T47D (cell line): ENCODE measurements at regions not wholly inside any gene's neighbourhood (a gene's known extent, or its start where the extent isn't known, plus 50 kb on each side); places are given as distances from the start of the nearest gene placed in this dataset.

ENCODE experiments used
- DNase-seq, 2 experiments: peaks; one replicate each; pipeline versions ENCODE4 v3.0.0 to v3.0.0-alpha.2; 2011 to 2012; ENCODE audit warnings: low read depth in 1 of 2, low spot score in 1 of 2
- JUND ChIP-seq: IDR thresholded peaks from 2 replicates; pipeline ENCODE4 v1.6.1; 2012; ENCODE audit warnings: low read depth
- in situ Hi-C: cut with HindIII; loops from 2 replicates; pipeline ENCODE4 v1.10.0; 2016; ENCODE audit warnings: low sequenced_read_pairs, low pct_unique_long_range_greater_than_20kb

DNA sequence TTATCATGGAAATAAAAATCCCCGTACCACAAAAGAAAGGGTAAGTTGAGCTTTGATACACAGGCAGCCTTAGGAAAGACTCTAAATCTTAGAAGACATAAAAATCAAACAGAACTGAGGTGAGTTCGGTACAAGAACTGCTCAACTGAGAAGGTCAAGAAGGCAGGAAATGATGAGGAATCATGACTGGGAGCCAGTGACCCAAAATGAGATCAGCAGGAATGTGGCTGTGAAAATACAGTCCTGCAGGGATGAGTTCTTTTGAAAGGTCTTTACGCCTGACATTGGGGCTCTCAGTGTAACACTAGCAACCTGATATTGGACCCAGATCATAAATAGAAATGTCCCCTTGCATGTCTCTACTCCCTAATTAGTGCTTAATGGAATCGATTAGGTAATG, 56.3 kb upstream of the CDH11 start:
- in situ Hi-C loops = no loop called here
- TF ChIP-seq JUND = no peak
- no peak for DNase-seq

DNA sequence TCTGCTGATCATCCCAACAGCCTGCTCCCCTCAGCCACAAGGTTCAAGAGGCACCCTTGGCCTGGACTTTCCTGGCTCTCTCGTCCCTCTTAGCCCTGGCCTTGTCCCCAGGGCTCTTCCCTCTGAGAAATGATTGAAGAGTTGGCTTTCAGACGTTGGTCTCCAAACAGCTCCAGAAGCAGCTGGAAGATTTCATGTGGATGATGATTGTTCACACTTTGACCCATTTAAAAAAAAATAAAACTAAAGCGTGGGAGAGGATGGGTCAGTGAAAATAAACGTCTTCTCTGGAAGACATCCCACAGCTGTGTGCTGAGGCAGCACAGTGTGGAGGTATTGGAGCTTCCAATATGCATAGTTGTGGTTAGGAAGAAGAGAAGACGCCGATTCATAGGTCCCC, 54.7 kb upstream of the CDH11 start:
- TF ChIP-seq JUND = no peak
- DNase-seq = no peak
- in situ Hi-C loops = no loop called here

DNA sequence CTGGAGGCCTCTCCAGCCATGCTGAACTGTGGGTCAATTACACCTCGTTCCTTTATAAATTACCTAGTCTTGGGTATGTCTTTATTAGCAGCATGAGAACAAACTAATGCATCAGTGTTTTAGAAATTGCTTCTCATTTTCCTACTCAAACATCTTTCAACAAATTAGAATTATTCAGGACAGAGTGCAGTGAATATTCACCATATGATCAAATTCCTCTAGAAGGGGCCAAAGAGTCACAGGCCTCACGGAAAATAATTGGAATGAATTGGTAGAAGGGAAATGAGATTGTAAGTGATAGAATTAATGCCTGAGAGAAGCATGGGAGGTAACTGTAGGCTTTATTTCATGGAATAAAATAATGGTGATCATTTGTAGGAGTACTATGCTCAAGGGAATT, 50.5 kb upstream of the CDH11 start:
- DNase-seq = no peak
- no peak for TF ChIP-seq JUND
- in situ Hi-C loops = no loop called here
